Pancreas (tissue), 10 donors: ENCODE measurements at regions not wholly inside any gene's neighbourhood (a gene's known extent, or its start where the extent isn't known, plus 50 kb on each side); places are given as distances from the start of the nearest gene placed in this dataset.

Source experiments
- ATAC-seq, 4 donors: fragments of 200-7000 bp; cut with Tn5 transposase; one replicate each; pipeline versions ENCODE4 v1.8.0 to v1.9.1; 2020; ENCODE audit warnings: mild to moderate bottlenecking in 4 of 4, moderate library complexity in 4 of 4
- DNase-seq, 6 donors: peaks; one replicate each; pipeline ENCODE4 v3.0.0-alpha.2; 2020
- FAIRE-seq: peaks from 2 replicates; lab custom pipeline; 2012; peaks lifted over from hg19 to GRCh38; lab: Jason Lieb, UNC
- H3K27ac ChIP-seq, 4 donors: fragments of 200-600 bp; sonication (generic); 1 replicate in 3 of 4; 2 replicates in 1 of 4; pipeline versions ENCODE4 v1.5.0 to v1.8.0; 2020
- H3K27me3 ChIP-seq, 4 donors: fragments of 200-600 bp; one replicate each; pipeline ENCODE4 v1.8.0; 2021
- H3K36me3 ChIP-seq, 3 donors: fragments of 200-600 bp; sonication (generic) in 1 of 3; one replicate each; pipeline versions ENCODE4 v1.5.0 to v1.8.0; 2020 to 2021
- H3K4me1 ChIP-seq, 3 donors: fragments of 200-600 bp; one replicate each; pipeline ENCODE4 v1.8.0; 2021
- H3K4me3 ChIP-seq, 4 donors: fragments of 200-600 bp; sonication (generic) in 2 of 4; one replicate each; pipeline versions ENCODE4 v1.5.0 to v1.8.0; 2020 to 2021
- H3K9me3 ChIP-seq, 4 donors: fragments of 200-600 bp; one replicate each; pipeline ENCODE4 v1.8.0; 2021
- CTCF ChIP-seq, 4 donors: fragments of 200-600 bp; sonication (generic) in 3 of 4; IDR thresholded peaks; one replicate each; pipeline versions ENCODE4 v1.5.0 to v1.8.0; 2021; ENCODE audit warnings: antibody characterized with exemption in 4 of 4
- WGBS, 2 donors: extraction: QIAGEN DNeasy Blood & Tissue Kit; methylation state at CpG; one replicate each; pipeline ENCODE4 v1.1.7; 2013; 5-methylcytosine and 5-hydroxymethylcytosine counted together
- intact Hi-C, 3 donors: fragments of 100-400 bp; cut with DNase I; formaldehyde crosslinking; loops; one replicate each; pipeline versions ENCODE4 v1.11.1 to v1.14.2; 2022
- donor health status: healthy with polysubstance abuse.
- donor health status: DM: no; HTN: no; CAD: no; lungs with moderate emphysema.
- donor health status: DM: no; HTN: no; CAD: no.
- donor health status: control.
- donor health status: control.
- donor health status: Bipolar disorder and iron deficiency.
- donor health status: DM: yes; HTN: yes; CAD: no.
- donor health status: DM: no; HTN: no; CAD: no.
- donor health status: DM: no; HTN: no; CAD: no.
- donor health status: DM: yes; HTN: yes; CAD: no.

- no peaks in the 10 kb centered on the region for H3K36me3 ChIP-seq
- H3K9me3 ChIP-seq: no peaks in the 10 kb centered on the region
- peak overlapping the region in 2 of 4 donors; percentile 34 to 37 for H3K27ac ChIP-seq
- DNase-seq: peak in 2 of 6 donors; percentile 34 to 59
- TF ChIP-seq CTCF (IDR thresholded peaks at IDR 0.05): no peak
- FAIRE-seq: no peak
- no peaks in the 10 kb centered on the region for H3K27me3 ChIP-seq
- peaks cover 10 to 22% (median 16%) of the 10 kb centered on the region in 3 donors for H3K4me1 ChIP-seq
- H3K4me3 ChIP-seq: no peak overlapping the region
- ATAC-seq: peak; percentile 93 to 96 (median 95)
- intact Hi-C loops: no loop called here
- 36 to 44% methylated on average over 7 of the region's 7 CpGs for WGBS, 2 donors
Observed at GRCh38 chr6:11854408-11855165, 76.0 kb upstream of the ADTRP start.

GRCh38 chr6:11853678-11854407, 75.2 kb upstream of the ADTRP start:
- Histone ChIP-seq H3K36me3 (no peaks in the 10 kb centered on the region), H3K9me3 (no peaks in the 10 kb centered on the region), H3K27me3 (no peaks in the 10 kb centered on the region), H3K4me3 (no peak overlapping the region), H3K4me1 (peaks cover 14 to 25% (median 16%) of the 10 kb centered on the region in 3 donors), H3K27ac (peak overlapping the region in 1 of 4 donors; percentile 34)
- TF ChIP-seq CTCF (IDR thresholded peaks at IDR 0.05): no peak
- FAIRE-seq: no peak
- WGBS, 2 donors: 10 to 11% methylated on average over 3 of the region's 3 CpGs
- DNase-seq: no peak
- intact Hi-C loops: no loop called here
- peak in 3 of 4 donors; percentile 20 to 72 (median 30) for ATAC-seq

- WGBS, 2 donors: 71 to 79% methylated on average over 11 of the region's 11 CpGs
- no peak overlapping the region for H3K4me3 ChIP-seq
- no peaks in the 10 kb centered on the region for H3K9me3 ChIP-seq
- H3K36me3 ChIP-seq: no peaks in the 10 kb centered on the region
- intact Hi-C loops: no loop called here
- no peaks in the 10 kb centered on the region for H3K27me3 ChIP-seq
- FAIRE-seq (no peak), ATAC-seq (peak in 1 of 4 donors; percentile 44), DNase-seq (no peak)
- no peak overlapping the region for H3K27ac ChIP-seq
- TF ChIP-seq CTCF (IDR thresholded peaks at IDR 0.05): no peak
- peaks cover 14 to 25% (median 16%) of the 10 kb centered on the region in 3 donors for H3K4me1 ChIP-seq
Observed at GRCh38 chr6:11852061-11852651, 73.6 kb upstream of the ADTRP start.

- no peak overlapping the region for H3K4me3 ChIP-seq
- peaks cover 14 to 27% (median 16%) of the 10 kb centered on the region in 3 donors for H3K4me1 ChIP-seq
- no peak for DNase-seq
- H3K36me3 ChIP-seq: no peaks in the 10 kb centered on the region
- no peaks in the 10 kb centered on the region for H3K9me3 ChIP-seq
- no peak overlapping the region for H3K27ac ChIP-seq
- no peaks in the 10 kb centered on the region for H3K27me3 ChIP-seq
- FAIRE-seq: no peak
- 92 to 97% methylated on average over 4 of the region's 4 CpGs for WGBS, 2 donors
- intact Hi-C loops: no loop called here
- ATAC-seq: no peak
- no peak for TF ChIP-seq CTCF (IDR thresholded peaks at IDR 0.05)
Observed at GRCh38 chr6:11851387-11851786, 72.8 kb upstream of the ADTRP start.
